Panc1 (cell line): ENCODE measurements at regions not wholly inside any gene's neighbourhood (a gene's known extent, or its start where the extent isn't known, plus 50 kb on each side); places are given as distances from the start of the nearest gene placed in this dataset.

Experiments used
- CTCF ChIP-seq: fragments of 450-650 bp; IDR thresholded peaks from 2 replicates; pipeline ENCODE4 v1.5.1; 2017; ENCODE audit warnings: mild to moderate bottlenecking
- POLR2AphosphoS5 ChIP-seq: IDR thresholded peaks from 2 replicates; pipeline ENCODE4 v1.6.1; 2012; ENCODE audit warnings: mild to moderate bottlenecking, low read depth, low read length, moderate library complexity
- REST ChIP-seq, 2 experiments: IDR thresholded peaks; 2 replicates each; pipeline ENCODE4 v1.6.1; 2011 to 2012; ENCODE audit warnings: low read depth in 2 of 2, control low read depth in 1 of 2, low read length in 1 of 2, mild to moderate bottlenecking in 1 of 2, moderate library complexity in 1 of 2; ENCODE audit not compliant: insufficient read depth in 1 of 2
- SIN3A ChIP-seq: IDR thresholded peaks from 2 replicates; pipeline ENCODE4 v1.6.1; 2012; ENCODE audit warnings: low read depth, mild to moderate bottlenecking, low read length, moderate library complexity, borderline replicate concordance; ENCODE audit not compliant: insufficient read depth
- TCF7L2 ChIP-seq: IDR thresholded peaks from 2 replicates; pipeline ENCODE4 v1.6.1; 2011; ENCODE audit warnings: mild to moderate bottlenecking, low read depth, low read length, inconsistent platforms

GRCh38 chr13:107138486-107138885 lies 570.5 kb upstream of the ARGLU1 start:
- no peak for TF ChIP-seq CTCF
- no peak for TF ChIP-seq POLR2AphosphoS5
- no peak for TF ChIP-seq SIN3A
- no peak for TF ChIP-seq REST (IDR thresholded peaks at IDR 0.05; ENCODE audit: insufficient read depth in 1 of 2, low read depth in 2 of 2, low read length in 1 of 2)
- no peak for TF ChIP-seq TCF7L2
